MM.1S (cell line): ENCODE measurements at regions not wholly inside any gene's neighbourhood (a gene's known extent, or its start where the extent isn't known, plus 50 kb on each side); places are given as distances from the start of the nearest gene placed in this dataset.

Experiments
- DNase-seq: peaks from one replicate; pipeline ENCODE4 v3.0.0-alpha.2; 2015
- H2AFZ ChIP-seq: fragments of 300-600 bp; sonication (generic); 2 replicates; pipeline ENCODE4 v1.6.0; 2016; ENCODE audit warnings: antibody characterized with exemption, low read length
- H3F3A ChIP-seq: fragments of 300-600 bp; sonication (generic); 2 replicates; pipeline ENCODE4 v1.6.1; 2016; ENCODE audit warnings: mild to moderate bottlenecking, antibody characterized with exemption, low read length, moderate library complexity, mixed read lengths; ENCODE audit not compliant: insufficient read depth
- H3K27ac ChIP-seq: fragments of 300-600 bp; sonication (generic); 2 replicates; pipeline ENCODE4 v1.5.1; 2016; ENCODE audit warnings: mild to moderate bottlenecking, low read length
- H3K27me3 ChIP-seq: fragments of 300-600 bp; sonication (generic); replicated peaks from 2 replicates; pipeline ENCODE4 v1.6.0; 2016; ENCODE audit warnings: low read length; ENCODE audit not compliant: insufficient read depth
- H3K36me3 ChIP-seq: fragments of 300-600 bp; sonication (generic); replicated peaks from 2 replicates; pipeline ENCODE4 v1.6.1; 2016; ENCODE audit warnings: mild to moderate bottlenecking, low read length, mixed read lengths; ENCODE audit not compliant: insufficient read depth
- H3K4me1 ChIP-seq: fragments of 300-600 bp; sonication (generic); 2 replicates; pipeline ENCODE4 v1.6.1; 2016; ENCODE audit warnings: low read length, mixed read lengths
- H3K4me2 ChIP-seq: fragments of 300-600 bp; sonication (generic); 2 replicates; pipeline ENCODE4 v1.6.0; 2016; ENCODE audit warnings: low read depth, low read length
- H3K4me3 ChIP-seq: fragments of 300-600 bp; sonication (generic); 2 replicates; pipeline ENCODE4 v1.5.1; 2016; ENCODE audit warnings: low read length, mixed read lengths
- H3K79me2 ChIP-seq: fragments of 300-600 bp; sonication (generic); 2 replicates; pipeline ENCODE4 v1.6.1; 2016; ENCODE audit warnings: mixed run types, low read length, mixed read lengths
- H3K9ac ChIP-seq: fragments of 300-600 bp; sonication (generic); 2 replicates; pipeline ENCODE4 v1.6.1; 2016; ENCODE audit warnings: low read length, mixed read lengths
- H3K9me2 ChIP-seq: fragments of 300-600 bp; sonication (generic); replicated peaks from 2 replicates; pipeline ENCODE4 v1.6.1; 2016; ENCODE audit warnings: mild to moderate bottlenecking, low read length, mixed read lengths; ENCODE audit not compliant: insufficient read depth
- H3K9me3 ChIP-seq: fragments of 300-600 bp; sonication (generic); replicated peaks from 2 replicates; pipeline ENCODE4 v1.6.1; 2016; ENCODE audit warnings: mild to moderate bottlenecking, low read length, mixed read lengths; ENCODE audit not compliant: insufficient read depth
- H4K20me1 ChIP-seq: fragments of 300-600 bp; sonication (generic); 2 replicates; pipeline ENCODE4 v1.6.1; 2016; ENCODE audit warnings: mild to moderate bottlenecking, low read length, moderate library complexity, mixed read lengths; ENCODE audit not compliant: insufficient read depth
- CTCF ChIP-seq: fragments of 300-600 bp; sonication (generic); IDR thresholded peaks from 2 replicates; pipeline ENCODE4 v1.5.1; 2016; ENCODE audit warnings: antibody characterized with exemption, low read length, mixed read lengths
- EZH2 ChIP-seq: fragments of 300-600 bp; sonication (generic); optimal IDR thresholded peaks from 2 replicates; pipeline ENCODE3; 2017; ENCODE audit warnings: low read depth, mild to moderate bottlenecking, antibody characterized with exemption, low read length, mixed read lengths
- EZH2phosphoT487 ChIP-seq: fragments of 300-600 bp; sonication (generic); IDR thresholded peaks from 2 replicates; pipeline ENCODE4 v1.6.1; 2018; ENCODE audit warnings: antibody characterized with exemption, low read length

DNA sequence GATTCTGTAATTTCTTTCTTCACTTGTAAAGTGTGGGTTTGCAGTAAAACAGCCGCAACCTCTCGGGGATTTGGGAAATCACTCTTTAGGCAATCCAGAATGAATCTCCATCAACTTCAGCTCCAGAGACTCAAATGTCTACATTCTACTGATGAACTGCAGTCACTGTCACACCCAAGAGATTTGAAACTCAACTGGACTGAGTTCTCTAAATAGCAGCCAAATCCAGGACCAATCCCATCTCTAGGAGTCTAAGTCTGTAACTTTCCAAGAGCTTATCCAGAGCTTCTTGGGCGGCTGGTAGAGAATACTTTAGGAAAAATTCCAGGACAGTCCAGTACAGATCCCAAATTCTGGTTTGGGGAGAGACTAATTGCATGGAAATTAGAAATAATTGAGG is 62.9 kb downstream of the ADAMTS1 start:
- H3F3A ChIP-seq = no peaks in the 10 kb centered on the region
- H3K4me3 ChIP-seq = no peak overlapping the region
- no peaks in the 10 kb centered on the region for H3K9me2 ChIP-seq
- DNase-seq = no peak
- no peak overlapping the region for H3K27ac ChIP-seq
- no peak overlapping the region for H2AFZ ChIP-seq
- H3K27me3 ChIP-seq = no peaks in the 10 kb centered on the region
- H3K36me3 ChIP-seq = no peaks in the 10 kb centered on the region; the same call in 1 of the 2 replicates
- H3K9me3 ChIP-seq = no peaks in the 10 kb centered on the region; the same call in 1 of the 2 replicates
- TF ChIP-seq EZH2phosphoT487 = no peak
- H3K9ac ChIP-seq = no peak overlapping the region
- H4K20me1 ChIP-seq = no peaks in the 10 kb centered on the region
- H3K4me1 ChIP-seq = no peaks in the 10 kb centered on the region
- no peaks in the 10 kb centered on the region for H3K79me2 ChIP-seq
- no peak overlapping the region for H3K4me2 ChIP-seq

DNA sequence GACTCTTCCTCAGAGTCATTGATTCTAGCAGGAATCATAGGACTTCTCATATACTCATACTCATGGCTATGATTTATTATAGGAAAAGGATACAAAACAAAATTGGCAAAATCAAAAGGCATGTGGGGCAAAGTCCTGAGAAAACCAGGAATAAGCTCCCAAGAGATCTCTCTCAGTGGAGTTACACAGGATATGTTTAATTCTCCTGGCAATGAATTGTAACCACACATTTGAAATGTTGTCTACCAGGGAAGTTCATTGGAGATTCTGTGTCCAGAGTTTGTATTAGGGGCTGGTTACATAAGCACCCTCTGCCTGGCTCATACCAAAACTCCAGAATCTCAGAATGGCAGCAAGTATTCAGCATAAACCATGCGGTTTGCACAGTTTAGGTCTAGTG is 63.9 kb downstream of the ADAMTS1 start:
- no peaks in the 10 kb centered on the region; the same call in 1 of the 2 replicates for H3K36me3 ChIP-seq
- no peaks in the 10 kb centered on the region for H3K4me1 ChIP-seq
- no peak overlapping the region for H3K9ac ChIP-seq
- H3K27ac ChIP-seq = no peak overlapping the region
- no peak overlapping the region for H2AFZ ChIP-seq
- no peaks in the 10 kb centered on the region for H3F3A ChIP-seq
- H3K4me3 ChIP-seq = no peak overlapping the region
- H3K4me2 ChIP-seq = no peak overlapping the region
- H3K27me3 ChIP-seq = no peaks in the 10 kb centered on the region
- H3K79me2 ChIP-seq = no peaks in the 10 kb centered on the region
- no peak for DNase-seq
- H3K9me3 ChIP-seq = no peaks in the 10 kb centered on the region; the same call in 1 of the 2 replicates
- TF ChIP-seq EZH2phosphoT487 (no peak), CTCF (no peak), EZH2 (no peak)
- no peaks in the 10 kb centered on the region for H3K9me2 ChIP-seq
- H4K20me1 ChIP-seq = no peaks in the 10 kb centered on the region

DNA sequence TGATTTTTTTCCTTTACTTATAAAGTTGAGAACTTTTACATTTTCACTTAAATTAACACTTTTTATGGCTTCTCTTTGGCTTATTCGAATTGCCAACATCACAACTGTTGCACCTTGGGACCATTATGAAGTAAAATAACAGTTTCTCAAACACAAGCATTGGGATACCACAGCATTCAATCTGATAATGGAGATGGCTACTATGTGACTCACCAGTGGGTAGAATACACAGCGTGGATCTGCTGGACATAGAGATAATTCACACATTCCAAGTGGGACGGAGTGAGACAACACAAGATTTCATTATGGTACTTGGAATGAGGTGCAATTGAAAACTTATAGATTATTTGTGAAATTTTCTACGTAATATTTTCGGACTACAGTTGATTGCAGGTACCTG is 68.0 kb downstream of the ADAMTS1 start:
- TF ChIP-seq EZH2phosphoT487 (no peak), CTCF (no peak), EZH2 (no peak)
- no peak overlapping the region for H3K9ac ChIP-seq
- no peak overlapping the region for H2AFZ ChIP-seq
- DNase-seq = no peak
- H3K4me1 ChIP-seq = no peaks in the 10 kb centered on the region
- no peaks in the 10 kb centered on the region for H3F3A ChIP-seq
- no peaks in the 10 kb centered on the region for H3K9me2 ChIP-seq
- H3K27me3 ChIP-seq = no peaks in the 10 kb centered on the region
- H3K79me2 ChIP-seq = no peaks in the 10 kb centered on the region
- no peak overlapping the region for H3K4me3 ChIP-seq
- no peaks in the 10 kb centered on the region for H3K9me3 ChIP-seq
- H3K27ac ChIP-seq = no peak overlapping the region
- no peak overlapping the region for H3K4me2 ChIP-seq
- no peaks in the 10 kb centered on the region; the same call in 1 of the 2 replicates for H3K36me3 ChIP-seq
- no peaks in the 10 kb centered on the region for H4K20me1 ChIP-seq

DNA sequence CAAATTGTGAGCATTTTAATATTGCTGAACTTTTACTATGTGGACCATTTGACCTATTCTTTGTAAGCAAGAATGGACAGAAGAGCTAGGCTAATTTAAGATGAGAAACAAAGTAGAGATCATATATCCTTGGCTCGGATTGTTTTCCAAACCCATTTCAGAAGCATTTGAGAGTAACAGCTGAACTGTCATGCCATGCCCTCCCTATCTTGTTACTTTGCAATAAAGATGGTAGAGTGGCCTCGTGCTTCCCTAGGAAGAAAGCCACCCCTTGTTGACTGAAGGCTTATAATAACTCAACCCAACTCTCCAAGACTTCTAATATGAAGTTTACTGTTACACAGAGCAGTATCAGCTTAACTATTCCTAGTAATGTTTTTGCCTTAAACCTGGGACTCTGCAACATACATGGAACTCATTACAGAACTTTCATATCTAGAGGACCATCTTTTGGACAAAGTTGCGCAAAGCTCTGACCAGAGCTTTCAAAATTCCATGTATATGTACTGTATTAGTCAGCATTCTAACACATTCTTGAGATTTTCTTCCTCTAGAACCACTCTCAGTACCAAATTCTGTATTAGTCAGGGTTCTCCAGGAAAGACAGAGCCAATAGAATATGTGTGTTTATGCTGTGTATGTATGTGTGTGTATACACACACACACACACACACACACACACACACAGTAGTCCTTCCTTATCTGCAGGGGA is 68.7 kb downstream of the ADAMTS1 start:
- Histone ChIP-seq H3K36me3 (no peaks in the 10 kb centered on the region; the same call in 1 of the 2 replicates), H3K27ac (no peak overlapping the region), H3K4me1 (no peaks in the 10 kb centered on the region), H3K9me3 (no peaks in the 10 kb centered on the region), H3K9me2 (no peaks in the 10 kb centered on the region), H4K20me1 (no peaks in the 10 kb centered on the region), H3K9ac (no peak overlapping the region), H3K4me3 (no peak overlapping the region), H3K27me3 (no peaks in the 10 kb centered on the region), H3F3A (no peaks in the 10 kb centered on the region), H2AFZ (no peak overlapping the region), H3K79me2 (no peaks in the 10 kb centered on the region), H3K4me2 (no peak overlapping the region)
- TF ChIP-seq CTCF = no peak
- TF ChIP-seq EZH2phosphoT487 = no peak
- TF ChIP-seq EZH2 = no peak
- no peak for DNase-seq
